GM10248 (cell line): ENCODE measurements at regions not wholly inside any gene's neighbourhood (a gene's known extent, or its start where the extent isn't known, plus 50 kb on each side); places are given as distances from the start of the nearest gene placed in this dataset.

Experiments
- CTCF ChIA-PET: fragments of 300-600 bp; sonication (Branson Sonifier 250); formaldehyde crosslinking; extraction: SDS; loops from one replicate; lab custom pipeline; 2021; ENCODE audit warnings: antibody characterized with exemption; lab: Yijun Ruan, JAX
- POLR2A ChIA-PET: fragments of 350-650 bp; sonication (Branson Sonifier 250); formaldehyde crosslinking; extraction: SDS; loops from one replicate; lab custom pipeline; 2020; ENCODE audit warnings: antibody characterized with exemption; lab: Yijun Ruan, JAX
- DNase-seq: peaks from one replicate; pipeline ENCODE4 v3.0.0; 2012; ENCODE audit errors: extremely low spot score
- TF ChIP-seq, protein P1 (sequence below): IDR thresholded peaks from 2 replicates; pipeline ENCODE4 v1.5.1; 2012; ENCODE audit warnings: mild to moderate bottlenecking, low read depth; ENCODE audit errors: extremely low read depth, missing control alignments, control extremely low read depth

DNA sequence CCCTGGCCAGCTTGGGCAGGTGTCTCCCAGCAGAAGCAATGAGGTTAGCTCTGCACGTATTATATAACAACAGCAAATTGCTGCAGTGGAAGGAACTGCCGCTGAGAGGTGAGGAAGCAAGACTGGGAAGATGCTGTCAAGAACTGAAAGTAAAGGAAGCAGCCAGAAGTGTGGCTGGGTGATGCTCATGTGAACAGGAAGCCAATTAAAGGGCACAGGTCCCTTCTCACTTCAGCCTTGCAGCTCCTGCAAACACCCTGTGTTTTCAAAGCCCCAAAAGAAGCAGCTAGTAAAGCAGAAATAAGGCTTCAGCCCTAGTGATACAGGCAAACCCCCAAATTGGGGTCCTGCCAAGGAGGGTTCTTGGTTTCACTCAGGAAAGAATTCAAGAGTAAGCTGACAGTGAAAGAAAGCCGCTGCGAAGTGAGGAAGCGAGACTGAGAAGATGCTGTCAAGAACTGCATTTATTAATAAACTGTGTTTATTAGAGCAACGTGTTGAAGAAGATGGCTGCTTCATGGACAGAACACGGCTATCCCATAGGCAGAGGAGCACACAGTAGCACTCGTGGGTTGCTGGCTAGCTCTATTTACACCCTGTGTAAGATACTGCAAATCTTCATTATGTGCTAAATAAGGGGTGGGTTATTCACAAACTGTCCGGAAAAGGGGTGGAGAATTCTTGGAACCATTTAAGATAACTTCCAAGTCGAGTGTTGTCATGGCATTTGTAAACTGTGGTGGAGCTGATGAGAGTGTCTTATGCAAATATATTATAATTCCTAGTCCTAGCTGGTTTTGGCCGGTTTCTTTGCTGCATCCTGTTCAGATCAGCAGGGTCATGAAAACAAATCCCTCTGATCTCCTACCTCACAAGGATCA, 152.2 kb downstream of the LINC00237 start:
- ChIA-PET CTCF (interaction anchor here (0.8 to 1.4 kb wide), 5 partner anchors 11 to 115 kb away, joined by 3 to 5 read pairs (median 4); no protein-coding TSS in a partner anchor), POLR2A (no interaction called here)
- no peak for DNase-seq
- TF ChIP-seq, protein P1, sequence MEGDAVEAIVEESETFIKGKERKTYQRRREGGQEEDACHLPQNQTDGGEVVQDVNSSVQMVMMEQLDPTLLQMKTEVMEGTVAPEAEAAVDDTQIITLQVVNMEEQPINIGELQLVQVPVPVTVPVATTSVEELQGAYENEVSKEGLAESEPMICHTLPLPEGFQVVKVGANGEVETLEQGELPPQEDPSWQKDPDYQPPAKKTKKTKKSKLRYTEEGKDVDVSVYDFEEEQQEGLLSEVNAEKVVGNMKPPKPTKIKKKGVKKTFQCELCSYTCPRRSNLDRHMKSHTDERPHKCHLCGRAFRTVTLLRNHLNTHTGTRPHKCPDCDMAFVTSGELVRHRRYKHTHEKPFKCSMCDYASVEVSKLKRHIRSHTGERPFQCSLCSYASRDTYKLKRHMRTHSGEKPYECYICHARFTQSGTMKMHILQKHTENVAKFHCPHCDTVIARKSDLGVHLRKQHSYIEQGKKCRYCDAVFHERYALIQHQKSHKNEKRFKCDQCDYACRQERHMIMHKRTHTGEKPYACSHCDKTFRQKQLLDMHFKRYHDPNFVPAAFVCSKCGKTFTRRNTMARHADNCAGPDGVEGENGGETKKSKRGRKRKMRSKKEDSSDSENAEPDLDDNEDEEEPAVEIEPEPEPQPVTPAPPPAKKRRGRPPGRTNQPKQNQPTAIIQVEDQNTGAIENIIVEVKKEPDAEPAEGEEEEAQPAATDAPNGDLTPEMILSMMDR, result no peak

DNA sequence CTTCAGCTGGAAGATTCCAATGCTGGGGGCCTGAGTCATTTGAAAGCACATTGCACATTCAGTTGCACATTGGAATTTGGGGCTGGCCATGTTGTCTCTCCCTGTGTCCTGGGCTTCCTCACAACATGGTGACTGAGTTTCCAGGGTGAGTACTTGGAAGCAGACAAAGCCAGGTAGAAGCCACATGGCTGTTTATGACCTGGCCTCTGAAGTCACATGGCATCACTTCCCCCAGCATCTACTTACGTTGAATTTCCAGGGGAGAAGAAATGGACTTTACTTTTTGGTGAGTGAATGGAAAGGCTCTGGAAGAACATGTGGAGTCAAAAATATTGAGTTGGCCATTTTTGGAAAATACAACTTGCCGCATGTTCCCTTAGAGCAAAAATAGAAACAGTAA, 155.5 kb downstream of the LINC00237 start:
- no peak for DNase-seq
- CTCF ChIA-PET, result no interaction called here
- POLR2A ChIA-PET, result no interaction called here
- TF ChIP-seq, protein P1, result no peak

DNA sequence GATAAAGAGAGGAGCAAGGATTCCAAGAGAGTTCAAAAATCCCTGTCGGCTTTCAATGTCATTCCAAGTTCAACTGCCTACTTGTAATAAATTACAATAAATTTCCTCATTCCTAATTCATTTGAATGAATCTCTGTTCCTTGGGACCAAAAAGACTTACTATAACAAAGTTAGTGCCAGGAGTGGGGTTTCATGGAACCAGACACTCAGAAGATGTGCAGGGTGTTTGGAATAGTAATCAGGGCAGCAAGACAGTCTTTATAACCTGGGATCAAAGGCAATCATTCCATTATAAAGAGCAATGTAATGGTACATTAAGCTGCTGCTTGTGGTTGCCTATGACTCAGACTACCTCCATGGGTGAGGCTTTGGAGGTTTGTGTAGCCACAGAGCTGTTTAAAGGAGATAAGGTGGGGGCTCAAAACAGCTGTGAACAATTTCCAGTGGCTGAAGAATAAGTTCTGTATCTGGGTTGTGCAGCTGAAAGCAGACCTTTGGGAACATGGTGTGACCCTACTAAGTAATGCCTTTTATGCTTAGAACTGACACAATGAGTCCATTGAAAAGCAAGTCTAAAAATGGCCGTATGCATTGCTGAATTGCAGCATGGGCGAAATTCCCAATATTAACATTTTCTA, 159.9 kb downstream of the LINC00237 start:
- TF ChIP-seq, protein P1, result no peak
- DNase-seq, result no peak
- POLR2A ChIA-PET, result no interaction called here
- CTCF ChIA-PET, result no interaction called here

DNA sequence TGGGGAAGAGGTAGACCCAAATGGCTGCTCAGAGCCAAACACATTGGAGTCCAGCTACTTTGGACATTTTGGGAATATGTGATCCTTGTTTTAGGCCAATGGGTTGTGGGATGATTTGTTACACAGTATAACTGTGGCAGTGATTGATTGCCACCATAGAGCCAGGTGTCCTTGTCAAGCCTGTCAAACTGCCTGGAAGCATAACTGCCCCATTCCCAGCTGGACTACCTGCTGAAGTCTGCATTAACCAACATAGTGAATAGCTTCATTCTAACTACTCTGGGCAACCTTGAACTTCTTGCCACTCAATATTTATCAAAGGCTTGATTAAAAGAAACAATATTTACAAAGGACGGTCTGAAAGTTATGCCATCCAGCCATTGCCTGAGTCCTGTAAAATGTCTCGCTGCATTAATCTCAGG, 164.7 kb downstream of the LINC00237 start:
- POLR2A ChIA-PET, result no interaction called here
- DNase-seq, result no peak
- CTCF ChIA-PET, result interaction anchor here (1.1 to 1.5 kb wide), 2 partner anchors 13 to 107 kb away, joined by 4 read pairs; no protein-coding TSS in a partner anchor
- TF ChIP-seq, protein P1, result no peak

DNA sequence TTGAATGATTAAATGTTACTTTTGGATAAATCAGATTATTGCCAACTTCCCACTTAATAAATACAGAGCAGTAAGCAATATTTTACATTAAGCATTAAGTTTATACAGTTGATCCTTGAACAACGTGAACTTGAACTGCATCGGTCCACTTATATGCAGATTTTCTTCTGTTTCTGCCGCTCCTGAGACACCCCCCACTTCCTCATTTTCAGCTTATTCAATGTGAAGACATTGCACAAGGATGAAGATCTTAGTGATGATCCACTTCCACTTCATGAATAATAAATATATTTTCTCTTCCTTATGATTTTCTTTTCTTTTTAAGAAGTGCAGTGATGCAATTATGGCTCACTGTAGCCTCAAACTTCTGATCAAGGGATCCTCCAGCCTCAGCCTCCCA, 167.2 kb downstream of the LINC00237 start:
- ChIA-PET CTCF (no interaction called here), POLR2A (no interaction called here)
- DNase-seq, result no peak
- TF ChIP-seq, protein P1, result no peak

DNA sequence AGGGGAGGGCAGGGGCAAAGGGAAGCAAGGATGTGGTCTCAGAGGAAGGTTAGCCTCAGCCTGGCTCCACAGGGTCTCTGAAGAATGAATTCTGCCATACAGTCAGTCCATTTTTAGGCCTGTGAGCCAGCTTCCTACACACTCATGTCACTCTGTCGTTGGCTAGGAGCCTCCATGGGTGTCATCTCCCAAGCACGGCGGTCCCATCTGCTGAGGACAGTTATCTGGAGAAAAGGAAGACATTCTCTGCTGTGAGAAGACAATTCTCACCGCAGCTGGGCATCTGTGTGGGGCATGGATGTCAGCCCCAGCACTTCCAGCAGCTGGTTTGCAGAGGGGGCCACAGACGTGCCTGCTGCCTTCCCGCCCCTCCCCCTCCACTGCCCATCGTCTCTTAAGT, 167.6 kb downstream of the LINC00237 start:
- ChIA-PET POLR2A (no interaction called here), CTCF (no interaction called here)
- DNase-seq, result no peak
- TF ChIP-seq, protein P1, result no peak
